HL-60 (cell line): ENCODE measurements at regions not wholly inside any gene's neighbourhood (a gene's known extent, or its start where the extent isn't known, plus 50 kb on each side); places are given as distances from the start of the nearest gene placed in this dataset.
"Not testable (repeated sequence)": the region's sequence is repeated elsewhere in the genome, so short reads cannot be mapped to it uniquely, and the experiment has no call there.

ENCODE experiments used
- DNase-seq, 2 experiments: peaks; one replicate each; pipeline ENCODE4 v3.0.0-alpha.2; 2010 to 2020; ENCODE audit warnings: low read depth in 1 of 2, low spot score in 1 of 2
- H3K27ac ChIP-seq: fragments of 250-450 bp; sonication (Bioruptor Pico); replicated peaks from 2 replicates; pipeline ENCODE4 v1.5.1; 2020; ENCODE audit warnings: mild to moderate bottlenecking, moderate library complexity
- H3K27me3 ChIP-seq: fragments of 250-450 bp; sonication (Bioruptor Pico); 2 replicates; pipeline ENCODE4 v1.5.1; 2021; ENCODE audit warnings: mild to moderate bottlenecking, moderate library complexity; ENCODE audit not compliant: insufficient read depth, poor library complexity, severe bottlenecking
- H3K4me3 ChIP-seq: replicated peaks from 2 replicates; pipeline ENCODE4 v1.5.1; 2011; ENCODE audit warnings: mild to moderate bottlenecking, control low read depth, low read length; ENCODE audit not compliant: insufficient read depth
- GABPA ChIP-seq: IDR thresholded peaks from 2 replicates; pipeline ENCODE4 v1.6.1; 2012; ENCODE audit warnings: low read depth
- POLR2AphosphoS5 ChIP-seq: IDR thresholded peaks from 2 replicates; pipeline ENCODE4 v1.6.1; 2012; ENCODE audit warnings: low read depth
- SPI1 ChIP-seq: IDR thresholded peaks from 2 replicates; pipeline ENCODE4 v1.6.1; 2012; ENCODE audit warnings: low read depth, mild to moderate bottlenecking, borderline replicate concordance
- TF ChIP-seq, protein P1 (sequence below): IDR thresholded peaks from 2 replicates; pipeline ENCODE4 v1.6.1; 2012; ENCODE audit warnings: low read depth; ENCODE audit not compliant: insufficient replicate concordance
- TF ChIP-seq, protein P2 (sequence below): IDR thresholded peaks from one replicate; pipeline ENCODE4 v1.5.1; 2011; ENCODE audit warnings: low read length, control low read depth, inconsistent platforms; ENCODE audit not compliant: insufficient read depth

DNA sequence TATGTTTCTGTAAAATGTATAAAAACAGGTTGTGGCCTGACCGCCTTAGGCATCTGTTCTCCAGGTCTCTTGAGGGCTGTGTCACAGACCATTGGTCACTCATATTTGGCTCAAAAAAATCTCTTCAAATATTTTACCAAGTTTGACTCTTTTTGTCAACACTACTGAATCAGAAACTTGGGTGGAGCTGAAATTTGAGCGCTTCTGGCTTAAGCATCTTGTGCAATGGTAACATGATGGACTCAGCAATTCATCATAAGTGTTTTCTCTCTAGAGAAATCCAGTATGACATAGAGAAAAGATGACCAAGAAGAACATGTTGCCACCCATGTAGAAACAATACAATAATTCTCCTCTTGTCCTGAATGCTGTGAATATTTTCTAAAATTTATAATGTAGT is 387.9 kb downstream of the MAT2B start:
- no peak for DNase-seq
- Histone ChIP-seq H3K4me3 (no peak overlapping the region), H3K27me3 (no peaks in the 10 kb centered on the region), H3K27ac (no peak overlapping the region)
- TF ChIP-seq, protein P1, sequence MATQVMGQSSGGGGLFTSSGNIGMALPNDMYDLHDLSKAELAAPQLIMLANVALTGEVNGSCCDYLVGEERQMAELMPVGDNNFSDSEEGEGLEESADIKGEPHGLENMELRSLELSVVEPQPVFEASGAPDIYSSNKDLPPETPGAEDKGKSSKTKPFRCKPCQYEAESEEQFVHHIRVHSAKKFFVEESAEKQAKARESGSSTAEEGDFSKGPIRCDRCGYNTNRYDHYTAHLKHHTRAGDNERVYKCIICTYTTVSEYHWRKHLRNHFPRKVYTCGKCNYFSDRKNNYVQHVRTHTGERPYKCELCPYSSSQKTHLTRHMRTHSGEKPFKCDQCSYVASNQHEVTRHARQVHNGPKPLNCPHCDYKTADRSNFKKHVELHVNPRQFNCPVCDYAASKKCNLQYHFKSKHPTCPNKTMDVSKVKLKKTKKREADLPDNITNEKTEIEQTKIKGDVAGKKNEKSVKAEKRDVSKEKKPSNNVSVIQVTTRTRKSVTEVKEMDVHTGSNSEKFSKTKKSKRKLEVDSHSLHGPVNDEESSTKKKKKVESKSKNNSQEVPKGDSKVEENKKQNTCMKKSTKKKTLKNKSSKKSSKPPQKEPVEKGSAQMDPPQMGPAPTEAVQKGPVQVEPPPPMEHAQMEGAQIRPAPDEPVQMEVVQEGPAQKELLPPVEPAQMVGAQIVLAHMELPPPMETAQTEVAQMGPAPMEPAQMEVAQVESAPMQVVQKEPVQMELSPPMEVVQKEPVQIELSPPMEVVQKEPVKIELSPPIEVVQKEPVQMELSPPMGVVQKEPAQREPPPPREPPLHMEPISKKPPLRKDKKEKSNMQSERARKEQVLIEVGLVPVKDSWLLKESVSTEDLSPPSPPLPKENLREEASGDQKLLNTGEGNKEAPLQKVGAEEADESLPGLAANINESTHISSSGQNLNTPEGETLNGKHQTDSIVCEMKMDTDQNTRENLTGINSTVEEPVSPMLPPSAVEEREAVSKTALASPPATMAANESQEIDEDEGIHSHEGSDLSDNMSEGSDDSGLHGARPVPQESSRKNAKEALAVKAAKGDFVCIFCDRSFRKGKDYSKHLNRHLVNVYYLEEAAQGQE = no peak

DNA sequence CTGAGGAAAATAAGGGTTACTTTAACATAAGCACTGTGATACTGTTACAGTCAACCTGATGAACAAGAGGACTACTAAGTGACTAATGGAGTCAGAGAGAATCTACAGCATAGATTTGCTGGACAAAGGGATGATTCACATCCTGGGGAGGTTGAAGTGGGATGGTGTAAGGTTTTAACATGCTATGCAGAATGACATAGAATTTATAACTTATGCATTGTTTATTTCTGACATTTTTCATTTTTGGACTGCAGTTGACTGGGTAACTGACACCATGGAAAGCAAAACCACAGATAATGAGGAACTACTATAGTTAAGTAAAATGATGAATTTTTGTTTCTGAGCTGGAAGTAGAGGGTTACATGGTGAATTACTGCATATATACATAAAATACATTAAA is 389.2 kb downstream of the MAT2B start:
- DNase-seq = no peak
- TF ChIP-seq, protein P2, sequence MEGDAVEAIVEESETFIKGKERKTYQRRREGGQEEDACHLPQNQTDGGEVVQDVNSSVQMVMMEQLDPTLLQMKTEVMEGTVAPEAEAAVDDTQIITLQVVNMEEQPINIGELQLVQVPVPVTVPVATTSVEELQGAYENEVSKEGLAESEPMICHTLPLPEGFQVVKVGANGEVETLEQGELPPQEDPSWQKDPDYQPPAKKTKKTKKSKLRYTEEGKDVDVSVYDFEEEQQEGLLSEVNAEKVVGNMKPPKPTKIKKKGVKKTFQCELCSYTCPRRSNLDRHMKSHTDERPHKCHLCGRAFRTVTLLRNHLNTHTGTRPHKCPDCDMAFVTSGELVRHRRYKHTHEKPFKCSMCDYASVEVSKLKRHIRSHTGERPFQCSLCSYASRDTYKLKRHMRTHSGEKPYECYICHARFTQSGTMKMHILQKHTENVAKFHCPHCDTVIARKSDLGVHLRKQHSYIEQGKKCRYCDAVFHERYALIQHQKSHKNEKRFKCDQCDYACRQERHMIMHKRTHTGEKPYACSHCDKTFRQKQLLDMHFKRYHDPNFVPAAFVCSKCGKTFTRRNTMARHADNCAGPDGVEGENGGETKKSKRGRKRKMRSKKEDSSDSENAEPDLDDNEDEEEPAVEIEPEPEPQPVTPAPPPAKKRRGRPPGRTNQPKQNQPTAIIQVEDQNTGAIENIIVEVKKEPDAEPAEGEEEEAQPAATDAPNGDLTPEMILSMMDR = no peak
- TF ChIP-seq, protein P1 = peak; percentile 69
- peak overlapping the region; percentile 43 for H3K27ac ChIP-seq
- H3K27me3 ChIP-seq = no peaks in the 10 kb centered on the region
- H3K4me3 ChIP-seq = no peak overlapping the region

DNA sequence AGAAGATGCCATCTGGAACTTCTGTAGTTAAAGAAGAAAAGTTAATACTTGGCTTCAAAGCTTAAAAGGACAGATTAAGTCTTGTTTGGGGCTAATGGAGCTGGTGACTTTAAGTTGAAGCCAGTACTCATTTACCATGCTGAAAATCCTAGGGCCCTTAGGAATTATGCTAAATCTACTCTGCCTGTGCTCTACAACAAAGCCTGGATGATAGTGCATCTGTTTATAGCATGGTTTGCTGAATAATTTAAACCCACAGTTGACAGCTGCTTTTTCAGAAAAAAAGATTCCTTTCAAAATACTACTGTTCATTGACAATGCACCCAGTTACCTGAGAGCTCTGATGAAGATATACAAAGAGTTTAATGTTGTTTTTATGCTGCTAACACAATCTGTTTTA is 393.5 kb downstream of the MAT2B start:
- Histone ChIP-seq H3K4me3 (no peak overlapping the region), H3K27ac (no peak overlapping the region), H3K27me3 (no peaks in the 10 kb centered on the region)
- DNase-seq = no peak
- no peak for TF ChIP-seq POLR2AphosphoS5
- TF ChIP-seq, protein P1 = no peak
- TF ChIP-seq SPI1 = no peak
- no peak for TF ChIP-seq GABPA
- TF ChIP-seq, protein P2 = no peak

DNA sequence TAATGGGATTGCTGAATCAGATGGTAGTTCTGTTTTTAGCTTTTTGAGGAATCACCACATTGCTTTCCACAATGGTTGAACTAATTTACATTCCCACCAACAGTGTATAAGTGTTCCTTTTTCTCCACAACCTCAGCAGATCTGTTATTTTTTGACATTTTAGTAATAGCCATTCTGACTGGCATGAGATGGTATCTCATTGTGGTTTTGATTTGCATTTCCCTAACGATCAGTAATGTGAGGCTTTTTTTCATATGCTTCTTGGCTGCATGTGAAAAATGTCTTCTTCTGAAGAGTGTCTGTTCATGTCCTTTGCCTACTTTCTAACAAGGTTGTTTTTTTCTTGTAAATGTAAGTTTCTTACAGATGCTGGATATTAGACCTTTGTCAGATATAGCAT is 402.4 kb downstream of the MAT2B start:
- not testable (repeated sequence) for H3K4me3 ChIP-seq, H3K27ac ChIP-seq, H3K27me3 ChIP-seq, DNase-seq
